ENCODE measurements at regions not wholly inside any gene's neighbourhood (a gene's known extent, or its start where the extent isn't known, plus 50 kb on each side); places are given as distances from the start of the nearest gene placed in this dataset.

DNA sequence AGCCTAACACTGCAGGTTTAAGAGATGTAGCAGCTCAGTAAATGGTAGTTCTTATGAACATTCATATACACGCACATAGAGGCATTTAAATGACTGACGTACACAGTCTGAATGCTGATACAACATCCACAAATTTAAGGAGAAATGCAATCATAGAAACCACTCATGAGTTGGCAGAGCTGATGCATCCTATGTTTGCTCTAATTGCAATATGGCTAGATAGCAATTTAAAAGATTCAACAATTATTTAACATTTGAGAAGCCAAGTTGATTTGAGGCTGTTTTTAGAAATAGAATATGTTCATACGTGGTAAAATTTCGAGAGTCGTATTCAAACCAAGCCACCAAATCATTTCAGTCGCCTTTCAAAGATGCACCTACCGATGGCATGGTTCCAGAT lies 135.6 kb downstream of the PFKFB3 start:
- DNase-seq (ENCODE audit: low read depth, low spot score), result no peak
- TF ChIP-seq, protein P1, sequence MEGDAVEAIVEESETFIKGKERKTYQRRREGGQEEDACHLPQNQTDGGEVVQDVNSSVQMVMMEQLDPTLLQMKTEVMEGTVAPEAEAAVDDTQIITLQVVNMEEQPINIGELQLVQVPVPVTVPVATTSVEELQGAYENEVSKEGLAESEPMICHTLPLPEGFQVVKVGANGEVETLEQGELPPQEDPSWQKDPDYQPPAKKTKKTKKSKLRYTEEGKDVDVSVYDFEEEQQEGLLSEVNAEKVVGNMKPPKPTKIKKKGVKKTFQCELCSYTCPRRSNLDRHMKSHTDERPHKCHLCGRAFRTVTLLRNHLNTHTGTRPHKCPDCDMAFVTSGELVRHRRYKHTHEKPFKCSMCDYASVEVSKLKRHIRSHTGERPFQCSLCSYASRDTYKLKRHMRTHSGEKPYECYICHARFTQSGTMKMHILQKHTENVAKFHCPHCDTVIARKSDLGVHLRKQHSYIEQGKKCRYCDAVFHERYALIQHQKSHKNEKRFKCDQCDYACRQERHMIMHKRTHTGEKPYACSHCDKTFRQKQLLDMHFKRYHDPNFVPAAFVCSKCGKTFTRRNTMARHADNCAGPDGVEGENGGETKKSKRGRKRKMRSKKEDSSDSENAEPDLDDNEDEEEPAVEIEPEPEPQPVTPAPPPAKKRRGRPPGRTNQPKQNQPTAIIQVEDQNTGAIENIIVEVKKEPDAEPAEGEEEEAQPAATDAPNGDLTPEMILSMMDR (IDR thresholded peaks at IDR 0.05; ENCODE audit: insufficient read depth, low read length, missing control alignments), result no peak
- ChIA-PET POLR2A (no interaction called here), CTCF (interaction anchor here (0.8 to 1.5 kb wide), 2 partner anchors 10 to 63 kb away, joined by 3 to 5 read pairs; no protein-coding TSS in a partner anchor)
- no peak overlapping the region for H3K4me3 ChIP-seq (ENCODE audit: low read depth, low read length)

DNA sequence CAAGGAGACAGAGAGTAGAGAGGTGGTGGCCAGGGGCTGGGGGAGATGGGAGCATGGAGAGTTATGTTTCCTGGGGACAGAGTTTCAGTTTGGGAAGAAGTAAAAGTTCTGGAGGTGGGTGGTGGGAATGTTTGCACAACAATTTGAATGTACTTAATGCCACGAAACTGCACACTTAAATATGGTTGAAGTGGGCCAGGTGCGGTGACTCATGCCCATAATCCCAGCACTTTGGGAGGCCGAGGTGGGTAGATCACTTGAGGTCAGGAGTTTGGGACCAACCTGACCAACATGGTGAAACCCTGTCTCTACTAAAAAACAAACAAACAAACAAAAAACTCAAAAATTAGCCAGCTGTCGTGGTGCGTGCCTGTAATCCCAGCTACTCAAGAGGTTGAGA lies 137.2 kb downstream of the PFKFB3 start:
- DNase-seq (ENCODE audit: low read depth, low spot score), result no peak
- POLR2A ChIA-PET, result no interaction called here
- H3K4me3 ChIP-seq (ENCODE audit: low read depth, low read length), result no peak overlapping the region
- TF ChIP-seq, protein P1 (IDR thresholded peaks at IDR 0.05; ENCODE audit: insufficient read depth, low read length, missing control alignments), result no peak
- CTCF ChIA-PET, result no interaction called here

DNA sequence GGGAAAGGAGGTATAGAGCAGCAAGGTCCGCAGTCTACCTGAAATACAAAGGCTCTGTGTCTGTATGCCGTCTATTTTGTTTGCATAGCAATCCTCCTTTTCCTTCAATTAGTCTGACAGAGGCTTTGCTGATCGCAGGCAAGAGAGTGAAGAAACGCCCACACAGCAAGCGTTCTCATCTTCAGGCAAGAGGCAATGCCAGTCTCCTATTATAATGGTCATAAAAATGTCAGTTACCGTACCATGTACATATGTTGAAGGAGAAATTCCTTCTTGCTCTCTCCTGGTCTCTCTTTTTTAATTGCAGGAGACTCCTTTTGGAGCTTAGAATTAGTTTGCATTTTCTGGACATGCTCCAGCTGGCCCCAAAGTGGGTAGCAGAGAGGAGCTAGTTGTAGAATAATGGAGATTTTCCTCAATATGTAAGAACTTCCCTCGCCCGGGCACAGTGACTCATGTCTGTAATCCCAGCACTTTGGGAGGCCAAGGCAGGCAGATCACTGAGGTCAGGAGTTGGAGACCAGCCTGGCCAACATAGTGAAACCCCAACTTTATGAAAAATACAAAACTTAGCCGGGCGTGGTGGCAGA lies 139.5 kb downstream of the PFKFB3 start:
- TF ChIP-seq, protein P1 (IDR thresholded peaks at IDR 0.05; ENCODE audit: insufficient read depth, low read length, missing control alignments), result no peak
- no peak for DNase-seq (ENCODE audit: low read depth, low spot score)
- H3K4me3 ChIP-seq (ENCODE audit: low read depth, low read length), result no peak overlapping the region
- ChIA-PET CTCF (no interaction called here), POLR2A (interaction anchor here (1.4 kb wide), 1 partner anchor 138 kb away, joined by 3 read pairs; no protein-coding TSS in a partner anchor)

DNA sequence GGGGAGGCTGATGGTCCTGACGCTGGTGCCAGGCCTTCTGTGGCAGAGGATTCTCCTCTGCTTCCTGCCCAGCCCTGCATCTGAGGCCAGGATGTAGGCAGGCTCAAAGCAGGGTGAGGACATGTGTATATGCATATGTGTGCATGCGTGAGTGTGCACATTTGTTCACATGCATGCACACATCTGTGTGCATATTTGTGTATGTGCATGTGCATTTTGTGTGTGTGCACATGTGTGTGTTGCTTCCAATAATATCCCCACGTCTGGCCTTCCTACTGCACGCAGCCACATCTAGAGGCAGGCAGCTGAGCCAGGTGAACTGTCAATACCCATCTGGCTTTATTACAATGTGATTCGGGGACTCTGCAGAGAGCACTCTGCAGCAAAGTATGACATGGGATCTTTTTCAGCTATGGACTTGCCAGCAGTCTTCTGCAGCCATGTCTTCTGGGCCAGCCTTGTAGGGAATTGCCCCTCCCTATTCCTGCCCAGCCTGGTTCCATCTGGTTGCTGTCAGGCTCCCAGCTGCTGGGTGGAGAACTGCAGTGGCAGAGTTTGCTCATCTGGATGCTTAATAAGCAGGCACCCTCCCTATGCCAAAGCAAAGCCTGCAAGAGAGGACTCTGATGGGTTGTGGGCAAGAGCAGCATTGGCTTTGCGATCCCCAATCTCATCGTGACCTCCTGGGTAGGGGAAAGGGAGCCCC lies 140.7 kb downstream of the PFKFB3 start:
- POLR2A ChIA-PET, result no interaction called here

DNA sequence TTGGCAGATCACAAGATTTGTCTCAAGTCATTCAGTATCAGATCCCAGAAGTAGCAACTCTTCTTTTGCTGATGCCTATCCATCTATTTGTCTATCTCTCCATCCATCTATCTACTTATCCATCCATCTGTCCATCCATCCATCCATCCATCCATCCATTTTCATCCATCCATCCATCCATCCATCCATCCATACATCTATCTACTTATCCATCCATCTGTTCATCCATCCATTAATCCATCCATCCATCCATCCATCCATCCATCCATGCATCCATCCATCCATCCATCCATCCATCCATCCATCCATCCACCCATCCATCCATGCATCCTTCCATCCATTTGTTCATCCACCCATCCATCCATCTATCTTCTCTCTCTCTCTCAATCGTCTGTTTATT lies 142.7 kb downstream of the PFKFB3 start:
- CTCF ChIA-PET, result interaction anchor here (1.2 to 1.5 kb wide), 2 partner anchors 15 to 144 kb away, joined by 3 to 5 read pairs; no protein-coding TSS in a partner anchor
- H3K4me3 ChIP-seq (ENCODE audit: low read depth, low read length), result no peak overlapping the region
- POLR2A ChIA-PET, result no interaction called here
- DNase-seq (ENCODE audit: low read depth, low spot score), result no peak
- TF ChIP-seq, protein P1 (IDR thresholded peaks at IDR 0.05; ENCODE audit: insufficient read depth, low read length, missing control alignments), result no peak

More for the DNA sequence above, 140.7 kb downstream of the PFKFB3 start:
- H3K4me3 ChIP-seq (ENCODE audit: low read depth, low read length), result no peak overlapping the region
- TF ChIP-seq, protein P1 (IDR thresholded peaks at IDR 0.05; ENCODE audit: insufficient read depth, low read length, missing control alignments), result no peak
- DNase-seq (ENCODE audit: low read depth, low spot score), result no peak
- CTCF ChIA-PET, result no interaction called here

DNA sequence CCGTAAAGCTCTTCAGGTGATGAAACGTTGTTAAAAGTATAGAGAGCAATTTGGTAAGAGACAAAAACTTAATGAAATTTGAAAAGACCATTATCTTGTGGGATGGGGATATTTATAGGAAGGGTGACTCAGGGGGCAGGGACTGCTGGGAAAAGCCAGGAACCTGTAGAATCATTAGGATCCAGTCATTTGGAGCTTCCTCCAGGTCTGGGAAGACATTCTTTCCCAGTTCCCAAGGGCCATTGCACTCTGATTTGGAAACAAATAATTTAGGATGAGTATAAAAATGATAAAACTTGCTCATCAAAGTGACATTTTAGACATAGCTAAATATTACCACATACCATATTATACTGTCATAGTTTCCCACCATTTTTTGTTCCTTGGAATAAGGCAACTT lies 143.9 kb downstream of the PFKFB3 start:
- POLR2A ChIA-PET, result no interaction called here
- CTCF ChIA-PET, result interaction anchor here (1.4 to 1.5 kb wide), 2 partner anchors 9 to 14 kb away, joined by 3 to 5 read pairs; no protein-coding TSS in a partner anchor
- DNase-seq (ENCODE audit: low read depth, low spot score), result no peak
- H3K4me3 ChIP-seq (ENCODE audit: low read depth, low read length), result no peak overlapping the region
- TF ChIP-seq, protein P1 (IDR thresholded peaks at IDR 0.05; ENCODE audit: insufficient read depth, low read length, missing control alignments), result no peak
